HFF-Myc (cell line): ENCODE measurements at regions not wholly inside any gene's neighbourhood (a gene's known extent, or its start where the extent isn't known, plus 50 kb on each side); places are given as distances from the start of the nearest gene placed in this dataset.
A peak's percentile ranks its signal among the peaks of the same experiment; 100 is the strongest.

ENCODE experiments used
- DNase-seq: peaks from one replicate; pipeline ENCODE4 v3.0.0-alpha.2; 2011; ENCODE audit warnings: low read depth; ENCODE audit errors: extremely low read depth
- H3K4me3 ChIP-seq: replicated peaks from 2 replicates; pipeline ENCODE4 v1.5.1; 2011; ENCODE audit warnings: low read depth, mild to moderate bottlenecking, control low read depth, low read length
- TF ChIP-seq, protein P1 (sequence below): IDR thresholded peaks from 2 replicates; pipeline ENCODE4 v1.5.1; 2012; ENCODE audit warnings: mild to moderate bottlenecking, low read depth, low read length, control low read depth; ENCODE audit errors: missing control alignments

DNA sequence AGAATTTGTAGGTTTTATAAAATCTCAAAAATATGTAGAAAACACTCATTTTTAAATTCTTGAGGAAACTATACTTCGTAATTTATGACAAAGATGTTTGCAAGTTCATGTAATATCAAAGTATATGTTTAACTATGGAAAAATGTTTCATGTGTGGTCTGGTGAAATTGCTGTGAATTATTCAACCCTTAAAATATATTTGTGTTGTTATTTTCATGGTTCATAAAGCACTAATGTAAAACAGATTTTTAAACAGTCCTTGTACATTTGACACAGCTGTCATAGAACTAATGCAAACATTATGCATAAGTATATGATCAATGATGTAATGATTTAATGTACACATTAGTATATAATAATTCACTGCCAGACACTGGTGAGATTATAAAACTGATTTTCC, 83.1 kb upstream of the ARSJ start:
- H3K4me3 ChIP-seq, result no peak overlapping the region
- TF ChIP-seq, protein P1, sequence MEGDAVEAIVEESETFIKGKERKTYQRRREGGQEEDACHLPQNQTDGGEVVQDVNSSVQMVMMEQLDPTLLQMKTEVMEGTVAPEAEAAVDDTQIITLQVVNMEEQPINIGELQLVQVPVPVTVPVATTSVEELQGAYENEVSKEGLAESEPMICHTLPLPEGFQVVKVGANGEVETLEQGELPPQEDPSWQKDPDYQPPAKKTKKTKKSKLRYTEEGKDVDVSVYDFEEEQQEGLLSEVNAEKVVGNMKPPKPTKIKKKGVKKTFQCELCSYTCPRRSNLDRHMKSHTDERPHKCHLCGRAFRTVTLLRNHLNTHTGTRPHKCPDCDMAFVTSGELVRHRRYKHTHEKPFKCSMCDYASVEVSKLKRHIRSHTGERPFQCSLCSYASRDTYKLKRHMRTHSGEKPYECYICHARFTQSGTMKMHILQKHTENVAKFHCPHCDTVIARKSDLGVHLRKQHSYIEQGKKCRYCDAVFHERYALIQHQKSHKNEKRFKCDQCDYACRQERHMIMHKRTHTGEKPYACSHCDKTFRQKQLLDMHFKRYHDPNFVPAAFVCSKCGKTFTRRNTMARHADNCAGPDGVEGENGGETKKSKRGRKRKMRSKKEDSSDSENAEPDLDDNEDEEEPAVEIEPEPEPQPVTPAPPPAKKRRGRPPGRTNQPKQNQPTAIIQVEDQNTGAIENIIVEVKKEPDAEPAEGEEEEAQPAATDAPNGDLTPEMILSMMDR, result no peak
- no peak for DNase-seq

DNA sequence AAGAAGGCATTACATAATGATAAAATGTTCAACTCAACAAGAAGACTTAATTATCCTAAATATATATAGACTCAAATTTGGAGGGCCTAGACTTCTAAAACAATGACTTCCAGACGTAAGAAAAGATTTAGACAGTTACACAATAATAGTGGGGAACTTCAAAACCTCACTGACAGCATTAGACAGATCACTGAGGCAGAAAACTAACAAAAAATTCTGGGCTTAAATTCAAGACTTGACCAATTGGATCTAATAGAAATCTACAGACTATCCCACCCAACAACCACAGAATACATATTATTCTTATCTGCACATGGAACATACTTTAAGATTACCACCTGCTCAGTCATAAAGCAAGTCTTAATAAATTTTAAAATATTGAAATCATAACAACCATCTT, 93.3 kb upstream of the ARSJ start:
- TF ChIP-seq, protein P1, result no peak
- H3K4me3 ChIP-seq, result no peak overlapping the region
- DNase-seq, result no peak

DNA sequence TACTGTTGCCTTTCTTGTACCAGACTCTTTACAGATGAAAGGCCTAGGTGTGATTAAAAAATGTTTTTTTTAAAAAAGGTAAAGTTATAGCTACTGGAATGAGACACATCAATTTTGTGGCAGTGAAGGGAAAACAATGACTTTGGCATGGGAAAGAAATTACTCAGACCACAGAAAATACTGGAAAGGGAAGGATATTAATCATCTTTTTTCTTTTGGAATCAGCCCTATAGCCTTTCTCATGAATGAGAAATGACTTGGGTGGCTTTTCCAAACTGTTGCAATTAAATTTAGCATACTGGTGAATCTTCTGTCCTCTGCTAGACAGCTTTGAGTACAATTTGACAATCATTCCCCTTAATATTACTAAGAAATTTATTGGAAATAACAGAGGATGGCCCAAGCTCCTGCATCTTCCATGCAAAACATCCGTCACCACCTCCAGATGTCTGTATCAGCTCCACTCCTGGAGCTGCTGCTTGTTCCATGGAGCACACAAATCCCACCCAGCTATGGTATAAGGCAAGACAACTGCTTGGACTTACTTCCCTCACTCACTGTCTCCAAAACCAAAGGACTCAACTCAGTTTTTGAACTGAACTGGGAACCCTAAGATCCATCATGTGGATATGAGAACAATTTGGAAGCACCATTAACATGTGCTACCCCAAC, 97.6 kb upstream of the ARSJ start:
- TF ChIP-seq, protein P1, result no peak
- H3K4me3 ChIP-seq, result no peak overlapping the region
- DNase-seq, result no peak

DNA sequence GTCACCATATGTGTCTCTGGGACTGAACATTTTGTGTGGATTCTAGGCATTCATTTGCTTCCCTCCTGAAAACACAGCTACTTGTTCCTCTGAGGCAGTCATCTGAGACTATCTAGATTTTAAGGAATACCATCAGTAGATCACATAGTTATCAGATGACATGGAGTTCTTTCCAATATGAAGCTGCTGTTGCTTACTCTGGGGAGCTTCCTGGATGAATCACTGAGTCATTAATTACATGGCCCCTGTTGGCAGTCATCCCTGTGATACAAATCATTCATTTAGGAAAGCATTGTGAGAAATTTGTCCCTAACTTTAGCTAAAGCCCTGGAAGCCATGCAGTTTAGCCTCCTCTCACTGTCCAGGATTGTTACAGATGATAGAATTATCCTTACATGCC, 98.2 kb upstream of the ARSJ start:
- TF ChIP-seq, protein P1, result no peak
- peak; percentile 58 for DNase-seq
- H3K4me3 ChIP-seq, result no peak overlapping the region

DNA sequence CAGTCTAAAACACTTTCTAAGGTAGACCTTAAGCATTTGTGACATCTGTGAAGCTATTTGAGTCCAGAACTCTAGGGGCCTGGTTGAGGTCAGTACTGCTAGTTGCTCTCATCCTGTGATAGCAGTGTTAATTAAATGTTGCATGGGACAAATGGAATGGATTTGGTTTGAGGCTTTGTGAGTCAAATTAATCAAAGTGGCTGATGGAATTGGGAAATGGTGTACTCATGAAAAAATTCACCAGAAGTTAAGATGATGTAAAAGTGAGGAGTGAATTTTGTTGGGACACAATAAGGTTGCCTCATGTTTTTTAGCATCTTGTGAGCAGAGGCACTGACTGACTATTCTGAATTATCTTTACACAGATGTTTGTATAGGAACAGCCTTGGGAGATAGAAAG, 99.2 kb upstream of the ARSJ start:
- no peak overlapping the region for H3K4me3 ChIP-seq
- TF ChIP-seq, protein P1, result no peak
- no peak for DNase-seq

DNA sequence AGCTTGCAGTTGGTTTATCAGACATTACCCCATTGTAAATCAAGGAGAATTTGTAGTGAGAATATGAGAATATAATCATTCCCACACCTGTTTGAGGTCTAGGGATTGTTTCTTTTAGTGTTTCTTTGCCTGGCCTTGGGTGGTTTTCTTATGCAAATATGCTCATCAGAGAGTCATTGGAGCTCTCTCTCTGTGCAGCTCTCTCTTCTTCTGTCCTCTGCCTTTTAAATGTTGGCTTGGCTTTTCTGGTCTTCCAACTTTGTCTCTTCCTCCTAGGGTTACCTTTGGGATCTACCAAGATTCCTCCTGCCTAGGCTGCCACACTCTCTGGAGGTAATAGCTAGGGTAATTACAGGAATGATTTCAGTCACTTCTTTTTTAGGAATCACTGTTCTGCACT, 102.3 kb upstream of the ARSJ start:
- no peak for DNase-seq
- H3K4me3 ChIP-seq, result no peak overlapping the region
- TF ChIP-seq, protein P1, result no peak

DNA sequence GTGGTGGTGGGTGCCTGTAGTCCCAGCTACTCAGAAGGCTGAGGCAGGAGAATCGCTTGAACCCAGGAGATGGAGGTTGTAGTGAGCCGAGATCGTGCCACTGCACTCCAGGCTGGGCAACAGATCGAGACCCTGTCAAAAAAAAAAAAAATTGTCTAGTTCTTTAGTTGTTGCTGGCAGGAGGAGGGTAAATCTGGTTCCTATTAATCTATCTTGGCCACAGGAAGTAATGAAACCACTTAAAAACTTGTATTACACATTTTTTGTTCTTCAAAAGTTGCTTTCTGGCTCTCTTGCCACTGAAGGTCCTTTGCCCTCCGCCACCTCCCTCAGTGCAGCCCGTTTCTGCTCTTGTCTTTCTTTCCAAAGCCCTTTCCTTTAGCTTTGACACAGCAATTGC, 102.9 kb upstream of the ARSJ start:
- TF ChIP-seq, protein P1, result no peak
- DNase-seq, result no peak

More for the DNA sequence above, 102.9 kb upstream of the ARSJ start:
- no peak overlapping the region for H3K4me3 ChIP-seq
